ENCODE measurements at regions not wholly inside any gene's neighbourhood (a gene's known extent, or its start where the extent isn't known, plus 50 kb on each side); places are given as distances from the start of the nearest gene placed in this dataset.

GRCh38 chr5:125215593-125215992 is 469.2 kb upstream of the ZNF608 start:
- Histone ChIP-seq H3K9ac (ENCODE audit: low read depth in 1 of 2, low read length in 2 of 2) (no peak overlapping the region), H3K27me3 (ENCODE audit: control insufficient read depth in 4 of 4, insufficient read depth in 4 of 4, low read length in 3 of 4) (no peaks in the 10 kb centered on the region), H3K4me1 (ENCODE audit: control insufficient read depth in 4 of 4, insufficient read depth in 4 of 4, low read length in 3 of 4) (no peaks in the 10 kb centered on the region), H3K27ac (ENCODE audit: low read depth in 1 of 2, low read length in 2 of 2) (no peak overlapping the region), H3K9me3 (ENCODE audit: control insufficient read depth in 4 of 4, low read length in 3 of 4) (no peaks in the 10 kb centered on the region), H3K4me3 (ENCODE audit: low read depth in 1 of 3, low read length in 3 of 3) (no peak overlapping the region), H3K36me3 (ENCODE audit: control insufficient read depth in 4 of 4, insufficient read depth in 3 of 4, low read depth in 1 of 4, low read length in 3 of 4) (no peaks in the 10 kb centered on the region)
- 98% methylated on average over 1 of the region's 1 CpG for WGBS
- TF ChIP-seq NR2F2 (IDR thresholded peaks at IDR 0.05) (no peak), TAF1 (conservative IDR thresholded peaks at IDR 0.05) (no peak), FOXA2 (IDR thresholded peaks at IDR 0.05) (no peak), YY1 (IDR thresholded peaks at IDR 0.05) (no peak)
- TF ChIP-seq, protein P1, sequence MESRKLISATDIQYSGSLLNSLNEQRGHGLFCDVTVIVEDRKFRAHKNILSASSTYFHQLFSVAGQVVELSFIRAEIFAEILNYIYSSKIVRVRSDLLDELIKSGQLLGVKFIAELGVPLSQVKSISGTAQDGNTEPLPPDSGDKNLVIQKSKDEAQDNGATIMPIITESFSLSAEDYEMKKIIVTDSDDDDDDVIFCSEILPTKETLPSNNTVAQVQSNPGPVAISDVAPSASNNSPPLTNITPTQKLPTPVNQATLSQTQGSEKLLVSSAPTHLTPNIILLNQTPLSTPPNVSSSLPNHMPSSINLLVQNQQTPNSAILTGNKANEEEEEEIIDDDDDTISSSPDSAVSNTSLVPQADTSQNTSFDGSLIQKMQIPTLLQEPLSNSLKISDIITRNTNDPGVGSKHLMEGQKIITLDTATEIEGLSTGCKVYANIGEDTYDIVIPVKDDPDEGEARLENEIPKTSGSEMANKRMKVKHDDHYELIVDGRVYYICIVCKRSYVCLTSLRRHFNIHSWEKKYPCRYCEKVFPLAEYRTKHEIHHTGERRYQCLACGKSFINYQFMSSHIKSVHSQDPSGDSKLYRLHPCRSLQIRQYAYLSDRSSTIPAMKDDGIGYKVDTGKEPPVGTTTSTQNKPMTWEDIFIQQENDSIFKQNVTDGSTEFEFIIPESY (IDR thresholded peaks at IDR 0.05), result no peak
- no peak for DNase-seq (ENCODE audit: low spot score)

- no peak overlapping the region for H3K4me3 ChIP-seq (ENCODE audit: low read depth in 1 of 3, low read length in 3 of 3)
- H3K36me3 ChIP-seq (ENCODE audit: control insufficient read depth in 4 of 4, insufficient read depth in 3 of 4, low read depth in 1 of 4, low read length in 3 of 4), result no peaks in the 10 kb centered on the region
- DNase-seq (ENCODE audit: low spot score), result no peak
- no peak overlapping the region for H3K27ac ChIP-seq (ENCODE audit: low read depth in 1 of 2, low read length in 2 of 2)
- no peak for TF ChIP-seq HNF4A (conservative IDR thresholded peaks at IDR 0.05)
- TF ChIP-seq EGR1 (IDR thresholded peaks at IDR 0.05; ENCODE audit: low read depth in 2 of 2), result no peak
- TF ChIP-seq, protein P2, sequence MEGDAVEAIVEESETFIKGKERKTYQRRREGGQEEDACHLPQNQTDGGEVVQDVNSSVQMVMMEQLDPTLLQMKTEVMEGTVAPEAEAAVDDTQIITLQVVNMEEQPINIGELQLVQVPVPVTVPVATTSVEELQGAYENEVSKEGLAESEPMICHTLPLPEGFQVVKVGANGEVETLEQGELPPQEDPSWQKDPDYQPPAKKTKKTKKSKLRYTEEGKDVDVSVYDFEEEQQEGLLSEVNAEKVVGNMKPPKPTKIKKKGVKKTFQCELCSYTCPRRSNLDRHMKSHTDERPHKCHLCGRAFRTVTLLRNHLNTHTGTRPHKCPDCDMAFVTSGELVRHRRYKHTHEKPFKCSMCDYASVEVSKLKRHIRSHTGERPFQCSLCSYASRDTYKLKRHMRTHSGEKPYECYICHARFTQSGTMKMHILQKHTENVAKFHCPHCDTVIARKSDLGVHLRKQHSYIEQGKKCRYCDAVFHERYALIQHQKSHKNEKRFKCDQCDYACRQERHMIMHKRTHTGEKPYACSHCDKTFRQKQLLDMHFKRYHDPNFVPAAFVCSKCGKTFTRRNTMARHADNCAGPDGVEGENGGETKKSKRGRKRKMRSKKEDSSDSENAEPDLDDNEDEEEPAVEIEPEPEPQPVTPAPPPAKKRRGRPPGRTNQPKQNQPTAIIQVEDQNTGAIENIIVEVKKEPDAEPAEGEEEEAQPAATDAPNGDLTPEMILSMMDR (IDR thresholded peaks at IDR 0.05; ENCODE audit: low read depth, low read length, missing input control), result no peak
- TF ChIP-seq HNF4G (IDR thresholded peaks at IDR 0.05), result no peak
- TF ChIP-seq, protein P1 (IDR thresholded peaks at IDR 0.05), result no peak
- no peak for TF ChIP-seq NR2F2 (IDR thresholded peaks at IDR 0.05)
- no peak for TF ChIP-seq ATF3 (IDR thresholded peaks at IDR 0.05)
- H3K9ac ChIP-seq (ENCODE audit: low read depth in 1 of 2, low read length in 2 of 2), result no peak overlapping the region
- H3K4me1 ChIP-seq (ENCODE audit: control insufficient read depth in 4 of 4, insufficient read depth in 4 of 4, low read length in 3 of 4), result peaks cover 0 to 14% (median 6%) of the 10 kb centered on the region in 4 donors
- H3K27me3 ChIP-seq (ENCODE audit: control insufficient read depth in 4 of 4, insufficient read depth in 4 of 4, low read length in 3 of 4), result no peaks in the 10 kb centered on the region
- H3K9me3 ChIP-seq (ENCODE audit: control insufficient read depth in 4 of 4, low read length in 3 of 4), result no peaks in the 10 kb centered on the region
Observed at GRCh38 chr5:125219710-125220109, 473.3 kb upstream of the ZNF608 start.

DNA sequence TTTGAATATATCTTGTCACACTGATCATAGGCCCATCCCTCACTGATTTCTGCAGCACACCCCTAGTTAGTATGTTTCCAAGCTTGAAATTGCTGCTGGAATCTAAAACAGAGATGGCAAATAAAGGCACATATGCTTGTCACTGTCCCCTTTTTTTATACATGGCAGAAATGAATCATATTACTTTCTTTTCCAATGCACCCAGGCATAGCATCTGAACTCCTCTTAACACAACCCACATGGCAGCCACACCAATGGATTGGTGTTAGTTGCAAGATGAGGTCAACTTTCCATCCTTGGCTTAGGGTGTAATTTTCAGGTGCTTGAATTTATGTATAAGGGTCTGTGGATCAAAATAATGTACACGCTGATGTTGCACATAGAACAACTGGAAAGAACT is 473.8 kb upstream of the ZNF608 start:
- Histone ChIP-seq H3K4me1 (ENCODE audit: control insufficient read depth in 4 of 4, insufficient read depth in 4 of 4, low read length in 3 of 4) (peaks cover 0 to 14% (median 6%) of the 10 kb centered on the region in 4 donors), H3K4me3 (ENCODE audit: low read depth in 1 of 3, low read length in 3 of 3) (no peak overlapping the region), H3K9ac (ENCODE audit: low read depth in 1 of 2, low read length in 2 of 2) (no peak overlapping the region), H3K9me3 (ENCODE audit: control insufficient read depth in 4 of 4, low read length in 3 of 4) (no peaks in the 10 kb centered on the region), H3K27me3 (ENCODE audit: control insufficient read depth in 4 of 4, insufficient read depth in 4 of 4, low read length in 3 of 4) (no peaks in the 10 kb centered on the region), H3K27ac (ENCODE audit: low read depth in 1 of 2, low read length in 2 of 2) (no peak overlapping the region), H3K36me3 (ENCODE audit: control insufficient read depth in 4 of 4, insufficient read depth in 3 of 4, low read depth in 1 of 4, low read length in 3 of 4) (no peaks in the 10 kb centered on the region)
- no peak for DNase-seq (ENCODE audit: low spot score)
- TF ChIP-seq, protein P3, sequence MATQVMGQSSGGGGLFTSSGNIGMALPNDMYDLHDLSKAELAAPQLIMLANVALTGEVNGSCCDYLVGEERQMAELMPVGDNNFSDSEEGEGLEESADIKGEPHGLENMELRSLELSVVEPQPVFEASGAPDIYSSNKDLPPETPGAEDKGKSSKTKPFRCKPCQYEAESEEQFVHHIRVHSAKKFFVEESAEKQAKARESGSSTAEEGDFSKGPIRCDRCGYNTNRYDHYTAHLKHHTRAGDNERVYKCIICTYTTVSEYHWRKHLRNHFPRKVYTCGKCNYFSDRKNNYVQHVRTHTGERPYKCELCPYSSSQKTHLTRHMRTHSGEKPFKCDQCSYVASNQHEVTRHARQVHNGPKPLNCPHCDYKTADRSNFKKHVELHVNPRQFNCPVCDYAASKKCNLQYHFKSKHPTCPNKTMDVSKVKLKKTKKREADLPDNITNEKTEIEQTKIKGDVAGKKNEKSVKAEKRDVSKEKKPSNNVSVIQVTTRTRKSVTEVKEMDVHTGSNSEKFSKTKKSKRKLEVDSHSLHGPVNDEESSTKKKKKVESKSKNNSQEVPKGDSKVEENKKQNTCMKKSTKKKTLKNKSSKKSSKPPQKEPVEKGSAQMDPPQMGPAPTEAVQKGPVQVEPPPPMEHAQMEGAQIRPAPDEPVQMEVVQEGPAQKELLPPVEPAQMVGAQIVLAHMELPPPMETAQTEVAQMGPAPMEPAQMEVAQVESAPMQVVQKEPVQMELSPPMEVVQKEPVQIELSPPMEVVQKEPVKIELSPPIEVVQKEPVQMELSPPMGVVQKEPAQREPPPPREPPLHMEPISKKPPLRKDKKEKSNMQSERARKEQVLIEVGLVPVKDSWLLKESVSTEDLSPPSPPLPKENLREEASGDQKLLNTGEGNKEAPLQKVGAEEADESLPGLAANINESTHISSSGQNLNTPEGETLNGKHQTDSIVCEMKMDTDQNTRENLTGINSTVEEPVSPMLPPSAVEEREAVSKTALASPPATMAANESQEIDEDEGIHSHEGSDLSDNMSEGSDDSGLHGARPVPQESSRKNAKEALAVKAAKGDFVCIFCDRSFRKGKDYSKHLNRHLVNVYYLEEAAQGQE (IDR thresholded peaks at IDR 0.05), result no peak
- TF ChIP-seq GABPA (IDR thresholded peaks at IDR 0.05 in 1 of 2, conservative IDR thresholded peaks at IDR 0.05 in 1 of 2) (no peak), FOXA2 (IDR thresholded peaks at IDR 0.05) (no peak), SP1 (IDR thresholded peaks at IDR 0.05) (no peak), RXRA (IDR thresholded peaks at IDR 0.05) (no peak), NR2F2 (IDR thresholded peaks at IDR 0.05) (no peak), FOXA1 (IDR thresholded peaks at IDR 0.05) (no peak)
- TF ChIP-seq, protein P1 (IDR thresholded peaks at IDR 0.05), result no peak
- 100% methylated on average over 1 of the region's 1 CpG for WGBS

Measured in liver (tissue), 8 donors.